MM.1S (cell line): ENCODE measurements at regions not wholly inside any gene's neighbourhood (a gene's known extent, or its start where the extent isn't known, plus 50 kb on each side); places are given as distances from the start of the nearest gene placed in this dataset.

ENCODE experiments used
- DNase-seq: peaks from one replicate; pipeline ENCODE4 v3.0.0-alpha.2; 2015
- H2AFZ ChIP-seq: fragments of 300-600 bp; sonication (generic); 2 replicates; pipeline ENCODE4 v1.6.0; 2016; ENCODE audit warnings: antibody characterized with exemption, low read length
- H3F3A ChIP-seq: fragments of 300-600 bp; sonication (generic); 2 replicates; pipeline ENCODE4 v1.6.1; 2016; ENCODE audit warnings: mild to moderate bottlenecking, antibody characterized with exemption, low read length, moderate library complexity, mixed read lengths; ENCODE audit not compliant: insufficient read depth
- H3K27ac ChIP-seq: fragments of 300-600 bp; sonication (generic); 2 replicates; pipeline ENCODE4 v1.5.1; 2016; ENCODE audit warnings: mild to moderate bottlenecking, low read length
- H3K27me3 ChIP-seq: fragments of 300-600 bp; sonication (generic); replicated peaks from 2 replicates; pipeline ENCODE4 v1.6.0; 2016; ENCODE audit warnings: low read length; ENCODE audit not compliant: insufficient read depth
- H3K36me3 ChIP-seq: fragments of 300-600 bp; sonication (generic); replicated peaks from 2 replicates; pipeline ENCODE4 v1.6.1; 2016; ENCODE audit warnings: mild to moderate bottlenecking, low read length, mixed read lengths; ENCODE audit not compliant: insufficient read depth
- H3K4me1 ChIP-seq: fragments of 300-600 bp; sonication (generic); 2 replicates; pipeline ENCODE4 v1.6.1; 2016; ENCODE audit warnings: low read length, mixed read lengths
- H3K4me2 ChIP-seq: fragments of 300-600 bp; sonication (generic); 2 replicates; pipeline ENCODE4 v1.6.0; 2016; ENCODE audit warnings: low read depth, low read length
- H3K4me3 ChIP-seq: fragments of 300-600 bp; sonication (generic); 2 replicates; pipeline ENCODE4 v1.5.1; 2016; ENCODE audit warnings: low read length, mixed read lengths
- H3K79me2 ChIP-seq: fragments of 300-600 bp; sonication (generic); 2 replicates; pipeline ENCODE4 v1.6.1; 2016; ENCODE audit warnings: mixed run types, low read length, mixed read lengths
- H3K9ac ChIP-seq: fragments of 300-600 bp; sonication (generic); 2 replicates; pipeline ENCODE4 v1.6.1; 2016; ENCODE audit warnings: low read length, mixed read lengths
- H3K9me2 ChIP-seq: fragments of 300-600 bp; sonication (generic); replicated peaks from 2 replicates; pipeline ENCODE4 v1.6.1; 2016; ENCODE audit warnings: mild to moderate bottlenecking, low read length, mixed read lengths; ENCODE audit not compliant: insufficient read depth
- H3K9me3 ChIP-seq: fragments of 300-600 bp; sonication (generic); replicated peaks from 2 replicates; pipeline ENCODE4 v1.6.1; 2016; ENCODE audit warnings: mild to moderate bottlenecking, low read length, mixed read lengths; ENCODE audit not compliant: insufficient read depth
- H4K20me1 ChIP-seq: fragments of 300-600 bp; sonication (generic); 2 replicates; pipeline ENCODE4 v1.6.1; 2016; ENCODE audit warnings: mild to moderate bottlenecking, low read length, moderate library complexity, mixed read lengths; ENCODE audit not compliant: insufficient read depth
- CTCF ChIP-seq: fragments of 300-600 bp; sonication (generic); IDR thresholded peaks from 2 replicates; pipeline ENCODE4 v1.5.1; 2016; ENCODE audit warnings: antibody characterized with exemption, low read length, mixed read lengths
- EZH2 ChIP-seq: fragments of 300-600 bp; sonication (generic); optimal IDR thresholded peaks from 2 replicates; pipeline ENCODE3; 2017; ENCODE audit warnings: low read depth, mild to moderate bottlenecking, antibody characterized with exemption, low read length, mixed read lengths
- EZH2phosphoT487 ChIP-seq: fragments of 300-600 bp; sonication (generic); IDR thresholded peaks from 2 replicates; pipeline ENCODE4 v1.6.1; 2018; ENCODE audit warnings: antibody characterized with exemption, low read length

GRCh38 chr1:82451191-82451590, 650.5 kb downstream of the ADGRL2 start:
- H2AFZ ChIP-seq: no peak overlapping the region
- no peak overlapping the region for H3K4me2 ChIP-seq
- H3K27me3 ChIP-seq: no peaks in the 10 kb centered on the region
- no peaks in the 10 kb centered on the region for H4K20me1 ChIP-seq
- H3K9me2 ChIP-seq: no peaks in the 10 kb centered on the region
- no peak overlapping the region for H3K9ac ChIP-seq
- H3K9me3 ChIP-seq: no peaks in the 10 kb centered on the region; the same call in 1 of the 2 replicates
- H3F3A ChIP-seq: peaks cover 12% of the 10 kb centered on the region
- TF ChIP-seq CTCF: no peak
- TF ChIP-seq EZH2: no peak
- no peak for TF ChIP-seq EZH2phosphoT487
- no peak overlapping the region for H3K27ac ChIP-seq
- no peaks in the 10 kb centered on the region for H3K79me2 ChIP-seq
- no peak for DNase-seq
- H3K4me1 ChIP-seq: peaks cover 27% of the 10 kb centered on the region
- H3K4me3 ChIP-seq: no peak overlapping the region
- H3K36me3 ChIP-seq: no peaks in the 10 kb centered on the region

GRCh38 chr1:82449506-82450057, 648.8 kb downstream of the ADGRL2 start:
- Histone ChIP-seq H3K79me2 (no peaks in the 10 kb centered on the region), H4K20me1 (no peaks in the 10 kb centered on the region), H3K27ac (no peak overlapping the region), H3K27me3 (no peaks in the 10 kb centered on the region), H2AFZ (no peak overlapping the region), H3K36me3 (no peaks in the 10 kb centered on the region), H3K4me2 (no peak overlapping the region), H3K4me1 (peaks cover 17% of the 10 kb centered on the region; the same call in 1 of the 2 replicates), H3K9me2 (no peaks in the 10 kb centered on the region), H3K9ac (no peak overlapping the region), H3K9me3 (no peaks in the 10 kb centered on the region; the same call in 1 of the 2 replicates), H3F3A (0 out of 2 replicates have a peak, but pooled peaks cover 1% of the 10 kb centered on the region), H3K4me3 (no peak overlapping the region)
- no peak for DNase-seq
- no peak for TF ChIP-seq CTCF
- no peak for TF ChIP-seq EZH2phosphoT487
- TF ChIP-seq EZH2: no peak

GRCh38 chr1:82446955-82447354, 646.2 kb downstream of the ADGRL2 start:
- H3K27ac ChIP-seq: no peak overlapping the region
- H3K4me1 ChIP-seq: no peaks in the 10 kb centered on the region
- H3K4me3 ChIP-seq: no peak overlapping the region
- DNase-seq: no peak
- no peak overlapping the region for H3K4me2 ChIP-seq
- H3K9me2 ChIP-seq: no peaks in the 10 kb centered on the region
- H2AFZ ChIP-seq: no peak overlapping the region
- no peaks in the 10 kb centered on the region for H3F3A ChIP-seq
- no peaks in the 10 kb centered on the region for H3K36me3 ChIP-seq
- H3K27me3 ChIP-seq: no peaks in the 10 kb centered on the region
- no peak overlapping the region for H3K9ac ChIP-seq
- no peaks in the 10 kb centered on the region for H4K20me1 ChIP-seq
- no peaks in the 10 kb centered on the region; the same call in 1 of the 2 replicates for H3K9me3 ChIP-seq
- TF ChIP-seq EZH2phosphoT487 (no peak), EZH2 (no peak), CTCF (no peak)
- no peaks in the 10 kb centered on the region for H3K79me2 ChIP-seq
